ENCODE measurements at regions not wholly inside any gene's neighbourhood (a gene's known extent, or its start where the extent isn't known, plus 50 kb on each side); places are given as distances from the start of the nearest gene placed in this dataset.
"Not testable (repeated sequence)": the region's sequence is repeated elsewhere in the genome, so short reads cannot be mapped to it uniquely, and the experiment has no call there.

- not testable (repeated sequence) for DNase-seq
Observed at GRCh38 chr16:60078819-60079218, 1344.7 kb upstream of the GOT2 start.

GRCh38 chr16:60077861-60078260 lies 1343.7 kb upstream of the GOT2 start:
- DNase-seq = no peak

- DNase-seq = no peak
Observed at GRCh38 chr16:60074378-60074777, 1340.3 kb upstream of the GOT2 start.

- DNase-seq = no peak
Observed at GRCh38 chr16:60073376-60073775, 1339.3 kb upstream of the GOT2 start.

- no peak for DNase-seq
Observed at GRCh38 chr16:60064026-60064425, 1329.9 kb upstream of the GOT2 start.

GRCh38 chr16:60061396-60061795 lies 1327.3 kb upstream of the GOT2 start:
- no peak for DNase-seq

GRCh38 chr16:60060731-60061130 lies 1326.6 kb upstream of the GOT2 start:
- DNase-seq = no peak

- DNase-seq = no peak
Observed at GRCh38 chr16:60059141-60059540, 1325.0 kb upstream of the GOT2 start.

GRCh38 chr16:60041671-60042070 lies 1307.6 kb upstream of the GOT2 start:
- DNase-seq = no peak

- DNase-seq = no peak
Observed at GRCh38 chr16:60031740-60032139, 1297.6 kb upstream of the GOT2 start.

GRCh38 chr16:60027351-60027750 lies 1293.2 kb upstream of the GOT2 start:
- no peak for DNase-seq

- DNase-seq = no peak
Observed at GRCh38 chr16:60013076-60013475, 1279.0 kb upstream of the GOT2 start.

GRCh38 chr16:60001523-60001922 lies 1267.4 kb upstream of the GOT2 start:
- DNase-seq = no peak

GRCh38 chr16:59997706-59998105 lies 1263.6 kb upstream of the GOT2 start:
- no peak for DNase-seq

GRCh38 chr16:59993101-59993500 lies 1259.0 kb upstream of the GOT2 start:
- no peak for DNase-seq

- no peak for DNase-seq
Observed at GRCh38 chr16:59991171-59991570, 1257.1 kb upstream of the GOT2 start.

- DNase-seq = no peak
Observed at GRCh38 chr16:59988591-59988990, 1254.5 kb upstream of the GOT2 start.

GRCh38 chr16:59975953-59976352 lies 1241.8 kb upstream of the GOT2 start:
- DNase-seq = no peak

- no peak for DNase-seq
Observed at GRCh38 chr16:59973966-59974365, 1239.8 kb upstream of the GOT2 start.

GRCh38 chr16:59971264-59971663 lies 1237.1 kb upstream of the GOT2 start:
- DNase-seq = no peak

- DNase-seq = no peak
Observed at GRCh38 chr16:59964232-59964924, 1230.3 kb upstream of the GOT2 start.

GRCh38 chr16:59959311-59959710 lies 1225.2 kb upstream of the GOT2 start:
- no peak for DNase-seq

GRCh38 chr16:59950431-59950830 lies 1216.3 kb upstream of the GOT2 start:
- no peak for DNase-seq

- not testable (repeated sequence) for DNase-seq
Observed at GRCh38 chr16:59944041-59944440, 1209.9 kb upstream of the GOT2 start.

GRCh38 chr16:59941594-59941993 lies 1207.5 kb upstream of the GOT2 start:
- no peak for DNase-seq
